Choroid plexus epithelial cell (primary cell): ENCODE measurements at regions not wholly inside any gene's neighbourhood (a gene's known extent, or its start where the extent isn't known, plus 50 kb on each side); places are given as distances from the start of the nearest gene placed in this dataset.

Experiments
- DNase-seq: peaks from one replicate; pipeline ENCODE4 v3.0.0-alpha.2; 2010; ENCODE audit warnings: low read depth
- H3K4me3 ChIP-seq: 2 replicates; pipeline ENCODE4 v1.5.1; 2011; ENCODE audit warnings: low read depth, mild to moderate bottlenecking, control low read depth, low read length, moderate library complexity
- TF ChIP-seq, protein P1 (sequence below): conservative IDR thresholded peaks from 2 replicates; pipeline ENCODE4 v1.5.1; 2011; ENCODE audit warnings: low read depth, mild to moderate bottlenecking, control low read depth, inconsistent platforms, low read length, moderate library complexity

DNA sequence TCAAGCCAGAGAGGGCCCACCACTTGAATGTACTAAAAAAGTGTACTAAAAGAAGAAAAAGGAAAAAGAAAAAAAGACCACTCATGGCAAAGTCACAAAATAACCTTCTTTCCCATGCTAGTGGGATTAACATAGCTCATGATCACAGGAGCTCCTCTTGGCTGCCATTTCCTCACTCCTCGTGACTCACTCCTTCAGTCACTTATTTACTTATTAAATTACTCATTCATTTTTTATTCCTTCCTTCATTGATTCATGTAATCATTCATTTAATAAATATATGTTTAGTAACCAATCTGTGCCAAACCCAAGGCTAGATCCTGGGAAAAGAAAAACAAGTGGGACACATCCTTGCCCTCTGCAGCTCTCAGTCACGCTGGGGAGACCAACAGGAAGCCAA, 300.5 kb downstream of the INSIG2 start:
- TF ChIP-seq, protein P1, sequence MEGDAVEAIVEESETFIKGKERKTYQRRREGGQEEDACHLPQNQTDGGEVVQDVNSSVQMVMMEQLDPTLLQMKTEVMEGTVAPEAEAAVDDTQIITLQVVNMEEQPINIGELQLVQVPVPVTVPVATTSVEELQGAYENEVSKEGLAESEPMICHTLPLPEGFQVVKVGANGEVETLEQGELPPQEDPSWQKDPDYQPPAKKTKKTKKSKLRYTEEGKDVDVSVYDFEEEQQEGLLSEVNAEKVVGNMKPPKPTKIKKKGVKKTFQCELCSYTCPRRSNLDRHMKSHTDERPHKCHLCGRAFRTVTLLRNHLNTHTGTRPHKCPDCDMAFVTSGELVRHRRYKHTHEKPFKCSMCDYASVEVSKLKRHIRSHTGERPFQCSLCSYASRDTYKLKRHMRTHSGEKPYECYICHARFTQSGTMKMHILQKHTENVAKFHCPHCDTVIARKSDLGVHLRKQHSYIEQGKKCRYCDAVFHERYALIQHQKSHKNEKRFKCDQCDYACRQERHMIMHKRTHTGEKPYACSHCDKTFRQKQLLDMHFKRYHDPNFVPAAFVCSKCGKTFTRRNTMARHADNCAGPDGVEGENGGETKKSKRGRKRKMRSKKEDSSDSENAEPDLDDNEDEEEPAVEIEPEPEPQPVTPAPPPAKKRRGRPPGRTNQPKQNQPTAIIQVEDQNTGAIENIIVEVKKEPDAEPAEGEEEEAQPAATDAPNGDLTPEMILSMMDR = no peak
- peak; percentile 28 for DNase-seq
- H3K4me3 ChIP-seq = no peak overlapping the region

DNA sequence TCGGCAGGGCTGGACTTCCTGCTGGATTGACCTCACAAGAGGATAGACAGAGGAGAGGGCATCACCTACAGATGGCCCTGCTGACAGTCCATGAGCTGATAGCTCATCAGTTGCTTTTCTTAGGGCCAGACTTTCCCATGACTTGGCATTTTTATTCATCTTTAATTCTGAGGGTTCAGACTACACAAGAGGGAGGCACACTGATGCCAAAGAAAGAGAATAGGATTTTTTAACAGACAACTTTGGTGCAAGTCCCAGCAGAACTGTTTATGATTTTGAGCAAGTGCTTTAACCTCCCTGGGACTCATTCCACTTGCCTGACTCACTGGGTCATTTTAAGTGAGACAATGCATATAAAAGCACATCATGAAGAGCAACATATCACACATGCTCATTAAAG, 299.2 kb downstream of the INSIG2 start:
- TF ChIP-seq, protein P1 = no peak
- no peak overlapping the region for H3K4me3 ChIP-seq
- peak; percentile 59 for DNase-seq

DNA sequence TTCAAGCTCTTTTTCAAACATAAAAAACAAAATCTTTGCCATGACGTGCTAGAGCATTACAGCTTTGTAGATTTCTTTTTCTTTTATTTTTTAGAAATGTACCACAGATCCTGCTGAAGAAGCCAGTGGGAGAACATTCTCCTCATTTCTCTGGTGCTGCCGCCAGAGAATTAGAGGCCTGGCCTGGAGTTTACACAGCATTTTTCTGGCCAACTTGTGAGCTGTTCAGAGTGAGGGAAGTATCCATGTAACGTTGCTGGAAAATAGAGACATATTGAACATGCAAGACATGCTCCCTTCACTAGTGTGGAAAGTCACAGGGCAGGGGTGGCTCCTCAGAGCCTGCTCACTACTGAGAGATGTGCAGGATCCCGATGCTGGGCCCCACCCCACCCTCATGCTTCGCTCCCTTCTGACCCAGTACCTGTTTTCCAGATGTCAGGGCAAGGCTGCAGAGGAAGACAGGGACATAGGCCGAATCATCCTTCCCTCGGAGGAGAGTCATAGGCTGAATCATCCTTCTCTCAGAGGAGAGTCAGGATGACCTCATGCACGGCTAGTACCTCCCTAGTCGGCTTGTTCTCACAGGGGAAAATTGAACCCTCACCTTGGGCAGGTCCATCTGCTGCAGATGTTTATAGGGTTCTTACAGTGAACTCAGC, 298.5 kb downstream of the INSIG2 start:
- DNase-seq = peak; percentile 38
- no peak overlapping the region for H3K4me3 ChIP-seq
- TF ChIP-seq, protein P1 = no peak

DNA sequence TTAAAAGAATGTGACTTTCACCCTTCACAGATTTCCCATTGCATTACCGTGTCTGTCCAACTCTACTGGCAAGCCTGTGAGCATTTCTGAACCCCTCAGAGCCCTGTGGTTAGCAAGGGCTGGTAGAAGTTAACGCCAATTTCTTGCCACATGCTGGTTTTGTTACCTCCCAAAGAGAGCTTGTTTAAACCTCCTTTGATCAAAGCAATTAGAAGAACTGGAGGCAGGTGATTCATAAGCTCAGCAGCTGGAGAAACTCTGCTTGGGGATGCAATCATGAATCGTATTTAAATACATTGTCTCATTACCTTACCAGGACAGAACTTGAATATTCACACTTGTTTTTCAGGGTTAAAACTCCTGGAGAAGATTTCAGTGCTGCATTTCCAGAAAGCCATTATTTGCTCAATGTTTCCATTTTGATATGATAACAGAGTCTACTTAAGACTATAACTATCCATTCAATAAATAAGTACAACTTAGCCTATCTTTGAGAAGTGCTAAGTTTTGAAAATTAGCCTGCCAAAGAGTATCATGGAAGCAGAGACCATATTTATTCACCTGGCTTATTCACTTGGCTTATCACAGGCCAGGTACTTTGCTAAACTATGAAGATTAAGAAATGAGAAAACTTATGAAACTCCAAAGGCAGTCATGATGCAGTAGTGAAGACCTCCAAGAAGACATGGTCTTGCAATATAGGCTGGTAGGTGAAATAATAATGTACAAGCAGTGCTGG, 292.8 kb downstream of the INSIG2 start:
- DNase-seq = no peak
- TF ChIP-seq, protein P1 = no peak
- H3K4me3 ChIP-seq = no peak overlapping the region

DNA sequence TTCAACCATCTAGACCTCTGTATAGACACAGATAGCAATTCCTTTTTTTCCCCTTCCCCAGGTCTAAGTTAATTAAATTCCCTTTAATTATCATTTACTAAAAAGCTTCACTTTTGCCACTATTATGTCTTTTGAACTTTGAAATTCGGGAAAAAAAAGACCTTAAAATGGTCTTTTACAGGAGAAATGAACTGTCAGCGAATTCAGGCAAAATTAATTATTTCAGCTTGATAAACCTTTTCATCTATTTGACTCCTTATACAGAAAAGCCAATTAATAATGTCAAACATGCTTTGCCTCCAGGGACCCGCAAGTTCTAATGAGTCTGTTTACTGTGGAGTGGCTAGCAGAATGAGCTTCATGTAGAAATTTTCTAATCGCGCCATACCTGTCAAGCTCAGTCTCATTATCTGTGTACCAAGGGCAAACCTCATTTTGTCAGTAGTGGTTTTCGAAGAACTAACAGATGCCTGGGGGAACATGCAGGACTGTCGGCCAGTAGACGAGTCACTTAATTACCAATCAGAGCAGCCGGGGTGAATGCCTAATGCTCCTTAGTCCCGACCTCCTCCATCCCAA, 287.7 kb downstream of the INSIG2 start:
- DNase-seq = no peak
- H3K4me3 ChIP-seq = no peak overlapping the region
- TF ChIP-seq, protein P1 = no peak

DNA sequence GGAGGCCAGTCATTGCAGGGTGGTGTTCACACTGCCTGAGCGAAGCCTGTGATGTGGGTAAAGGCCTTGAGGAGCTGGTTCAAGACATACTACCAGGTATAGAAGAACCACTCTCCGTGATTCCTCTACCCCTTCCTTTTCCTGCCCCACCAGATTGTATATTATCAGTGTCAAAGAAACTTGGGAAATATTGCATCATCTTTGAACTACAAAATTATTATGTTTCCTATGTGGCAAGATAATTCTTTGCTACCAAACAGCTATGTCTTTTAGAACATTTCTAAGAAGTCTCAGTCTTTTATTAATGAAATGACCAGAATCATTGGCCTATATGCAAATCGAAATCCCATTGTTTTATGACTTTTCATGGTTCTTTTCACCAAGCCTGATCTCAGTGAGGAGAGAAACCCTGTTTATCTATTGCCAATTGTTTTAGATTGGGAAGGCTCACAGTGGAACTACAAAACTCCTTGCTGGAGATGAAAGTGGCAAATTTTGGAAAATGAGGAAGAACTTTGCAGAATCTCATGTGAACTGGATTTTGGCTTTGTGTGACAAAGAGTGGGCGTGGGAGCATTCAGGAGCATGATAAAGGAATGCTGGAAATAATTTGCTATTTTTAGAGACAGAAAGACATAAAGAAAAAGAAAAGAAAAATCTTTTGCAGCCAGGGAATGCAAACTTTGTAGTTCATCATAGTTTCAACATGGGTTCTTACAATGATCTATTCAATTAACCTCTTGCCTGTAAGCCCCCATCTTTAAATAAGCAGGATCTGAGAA, 286.9 kb downstream of the INSIG2 start:
- TF ChIP-seq, protein P1 = no peak
- DNase-seq = no peak
- H3K4me3 ChIP-seq = no peak overlapping the region
